HG02588 (cell line): ENCODE measurements at regions not wholly inside any gene's neighbourhood (a gene's known extent, or its start where the extent isn't known, plus 50 kb on each side); places are given as distances from the start of the nearest gene placed in this dataset.
A peak's percentile ranks its signal among the peaks of the same experiment; 100 is the strongest.
"Not testable (repeated sequence)": the region's sequence is repeated elsewhere in the genome, so short reads cannot be mapped to it uniquely, and the experiment has no call there.

Experiments
- ATAC-seq: cut with Tn5 transposase; IDR thresholded peaks from one replicate; pipeline ENCODE4 v1.9.1; 2021; ENCODE audit warnings: mild to moderate bottlenecking, moderate library complexity; ENCODE audit not compliant: unreplicated experiment

- no peak for ATAC-seq
These were observed 230.8 kb downstream of the DLEU7 start for GRCh38 chr13:50612717-50613116.

GRCh38 chr13:50613356-50613831 lies 230.1 kb downstream of the DLEU7 start:
- no peak for ATAC-seq

GRCh38 chr13:50615234-50615633 lies 228.3 kb downstream of the DLEU7 start:
- ATAC-seq, result no peak

GRCh38 chr13:50616101-50616500 lies 227.4 kb downstream of the DLEU7 start:
- no peak for ATAC-seq

GRCh38 chr13:50617134-50617721 lies 226.3 kb downstream of the DLEU7 start:
- ATAC-seq, result no peak

- ATAC-seq, result no peak
These were observed 225.3 kb downstream of the DLEU7 start for GRCh38 chr13:50618206-50618605.

- ATAC-seq, result no peak
These were observed 217.4 kb downstream of the DLEU7 start for GRCh38 chr13:50626101-50626547.

- no peak for ATAC-seq
These were observed 216.4 kb downstream of the DLEU7 start for GRCh38 chr13:50627111-50627510.

GRCh38 chr13:50628512-50628911 lies 215.0 kb downstream of the DLEU7 start:
- ATAC-seq, result not testable (repeated sequence)

GRCh38 chr13:50629497-50629896 lies 214.0 kb downstream of the DLEU7 start:
- no peak for ATAC-seq

- no peak for ATAC-seq
These were observed 213.5 kb downstream of the DLEU7 start for GRCh38 chr13:50629966-50630365.

- no peak for ATAC-seq
These were observed 212.5 kb downstream of the DLEU7 start for GRCh38 chr13:50631041-50631440.

- ATAC-seq, result no peak
These were observed 209.2 kb downstream of the DLEU7 start for GRCh38 chr13:50634339-50634738.

- ATAC-seq, result peak; percentile 46
These were observed 208.0 kb downstream of the DLEU7 start for GRCh38 chr13:50635504-50635903.

- peak; percentile 76 for ATAC-seq
These were observed 207.3 kb downstream of the DLEU7 start for GRCh38 chr13:50636007-50636704.

- no peak for ATAC-seq
These were observed 200.4 kb downstream of the DLEU7 start for GRCh38 chr13:50643060-50643459.

- ATAC-seq, result no peak
These were observed 199.2 kb downstream of the DLEU7 start for GRCh38 chr13:50644081-50644871.

- no peak for ATAC-seq
These were observed 198.4 kb downstream of the DLEU7 start for GRCh38 chr13:50645092-50645491.

- no peak for ATAC-seq
These were observed 197.4 kb downstream of the DLEU7 start for GRCh38 chr13:50646070-50646469.

GRCh38 chr13:50649211-50649610 lies 194.3 kb downstream of the DLEU7 start:
- ATAC-seq, result no peak

GRCh38 chr13:50650592-50651504 lies 192.6 kb downstream of the DLEU7 start:
- ATAC-seq, result no peak
